ENCODE measurements at regions not wholly inside any gene's neighbourhood (a gene's known extent, or its start where the extent isn't known, plus 50 kb on each side); places are given as distances from the start of the nearest gene placed in this dataset.
A peak's percentile ranks its signal among the peaks of the same experiment; 100 is the strongest.

- no peak for DNase-seq (ENCODE audit: low read depth)
Measured at GRCh38 chr10:8481718-8482504, 427.4 kb downstream of the GATA3 start.

- DNase-seq (ENCODE audit: low read depth) = no peak
Measured at GRCh38 chr10:8485032-8485431, 430.5 kb downstream of the GATA3 start.

- peak; percentile 27 for DNase-seq (ENCODE audit: low read depth)
Measured at GRCh38 chr10:8487346-8487745, 432.9 kb downstream of the GATA3 start.

- no peak for DNase-seq (ENCODE audit: low read depth)
Measured at GRCh38 chr10:8489232-8489631, 434.7 kb downstream of the GATA3 start.

- DNase-seq (ENCODE audit: low read depth) = no peak
Measured at GRCh38 chr10:8489823-8490222, 435.3 kb downstream of the GATA3 start.

- no peak for DNase-seq (ENCODE audit: low read depth)
Measured at GRCh38 chr10:8498290-8498689, 443.8 kb downstream of the GATA3 start.

GRCh38 chr10:8498881-8499280 lies 444.4 kb downstream of the GATA3 start:
- no peak for DNase-seq (ENCODE audit: low read depth)

- no peak for DNase-seq (ENCODE audit: low read depth)
Measured at GRCh38 chr10:8499312-8499711, 444.8 kb downstream of the GATA3 start.

- no peak for DNase-seq (ENCODE audit: low read depth)
Measured at GRCh38 chr10:8499752-8500390, 445.4 kb downstream of the GATA3 start.

GRCh38 chr10:8502573-8502972 lies 448.1 kb downstream of the GATA3 start:
- no peak for DNase-seq (ENCODE audit: low read depth)

GRCh38 chr10:8504499-8504898 lies 450.0 kb downstream of the GATA3 start:
- no peak for DNase-seq (ENCODE audit: low read depth)

GRCh38 chr10:8507156-8507555 lies 452.7 kb downstream of the GATA3 start:
- no peak for DNase-seq (ENCODE audit: low read depth)

- DNase-seq (ENCODE audit: low read depth) = no peak
Measured at GRCh38 chr10:8508882-8509281, 454.4 kb downstream of the GATA3 start.

- DNase-seq (ENCODE audit: low read depth) = no peak
Measured at GRCh38 chr10:8510471-8510870, 456.0 kb downstream of the GATA3 start.

GRCh38 chr10:8511026-8511425 lies 456.5 kb downstream of the GATA3 start:
- DNase-seq (ENCODE audit: low read depth) = no peak

- peak; percentile 54 for DNase-seq (ENCODE audit: low read depth)
Measured at GRCh38 chr10:8513155-8514147, 459.0 kb downstream of the GATA3 start.

GRCh38 chr10:8520382-8520781 lies 465.9 kb downstream of the GATA3 start:
- no peak for DNase-seq (ENCODE audit: low read depth)

GRCh38 chr10:8527773-8528172 lies 473.3 kb downstream of the GATA3 start:
- no peak for DNase-seq (ENCODE audit: low read depth)

GRCh38 chr10:8531116-8531515 lies 476.6 kb downstream of the GATA3 start:
- no peak for DNase-seq (ENCODE audit: low read depth)

GRCh38 chr10:8532647-8533046 lies 478.2 kb downstream of the GATA3 start:
- DNase-seq (ENCODE audit: low read depth) = no peak

- DNase-seq (ENCODE audit: low read depth) = no peak
Measured at GRCh38 chr10:8533462-8533861, 479.0 kb downstream of the GATA3 start.

GRCh38 chr10:8534096-8534495 lies 479.6 kb downstream of the GATA3 start:
- DNase-seq (ENCODE audit: low read depth) = no peak

Measured in Daoy (cell line).